OCI-LY7 (cell line): ENCODE measurements at regions not wholly inside any gene's neighbourhood (a gene's known extent, or its start where the extent isn't known, plus 50 kb on each side); places are given as distances from the start of the nearest gene placed in this dataset.

Experiments
- CTCF ChIP-seq: fragments of 200-600 bp; sonication (generic); conservative IDR thresholded peaks from 2 replicates; pipeline ENCODE4 v1.5.1; 2014; ENCODE audit warnings: mild to moderate bottlenecking, antibody characterized with exemption, low read length, moderate library complexity, mixed read lengths
- EZH2phosphoT487 ChIP-seq: fragments of 200-600 bp; sonication (generic); IDR thresholded peaks from 2 replicates; pipeline ENCODE4 v1.6.1; 2018; ENCODE audit warnings: low read depth, borderline replicate concordance, mild to moderate bottlenecking, mixed run types, antibody characterized with exemption, low read length, moderate library complexity, mixed read lengths

- TF ChIP-seq CTCF, result no peak
- TF ChIP-seq EZH2phosphoT487, result no peak
These were observed 50.2 kb upstream of the C15orf39 start for GRCh38 chr15:75151214-75152128.
